OCI-LY7 (cell line): ENCODE measurements at regions not wholly inside any gene's neighbourhood (a gene's known extent, or its start where the extent isn't known, plus 50 kb on each side); places are given as distances from the start of the nearest gene placed in this dataset.

ENCODE experiments used
- BruUV-seq: library from RNA; stranded (reverse); fragments of 400-500 nt; replicated peaks from 2 replicates; lab custom pipeline; 2021; lab: Mats Ljungman, UMichigan
- CTCF ChIA-PET: fragments of 300-600 bp; sonication (Branson Sonifier 250); formaldehyde crosslinking; loops from one replicate; lab custom pipeline; 2022; ENCODE audit warnings: antibody characterized with exemption; ENCODE audit not compliant: unreplicated experiment; lab: Charles Lee
- POLR2A ChIA-PET: fragments of 300-600 bp; sonication (Branson Sonifier 250); formaldehyde crosslinking; loops from one replicate; lab custom pipeline; 2022; ENCODE audit warnings: antibody characterized with exemption; lab: Charles Lee
- DNase-seq: peaks from one replicate; pipeline ENCODE4 v3.0.0-alpha.2; 2015; ENCODE audit warnings: low spot score
- H2AFZ ChIP-seq: fragments of 200-600 bp; sonication (generic), shearing (Covaris generic); 2 replicates; pipeline ENCODE4 v1.6.1; 2014; ENCODE audit warnings: mild to moderate bottlenecking, antibody characterized with exemption, low read length, moderate library complexity
- H3K27ac ChIP-seq: fragments of 200-600 bp; sonication (generic); 2 replicates; pipeline ENCODE4 v1.5.1; 2014; ENCODE audit warnings: mixed run types, low read depth, mild to moderate bottlenecking, moderate library complexity, low read length, inconsistent platforms; ENCODE audit not compliant: poor library complexity, severe bottlenecking
- H3K36me3 ChIP-seq: fragments of 200-600 bp; sonication (generic); 2 replicates; pipeline ENCODE4 v1.6.1; 2014; ENCODE audit warnings: mild to moderate bottlenecking, antibody characterized with exemption, low read length, moderate library complexity, mixed read lengths; ENCODE audit not compliant: insufficient read depth
- H3K4me1 ChIP-seq: fragments of 200-600 bp; sonication (generic); 2 replicates; pipeline ENCODE4 v1.5.1; 2014; ENCODE audit warnings: mild to moderate bottlenecking, low read length; ENCODE audit not compliant: insufficient read depth, poor library complexity, severe bottlenecking
- H3K4me2 ChIP-seq: fragments of 200-600 bp; sonication (generic); 2 replicates; pipeline ENCODE4 v1.6.1; 2014; ENCODE audit warnings: mild to moderate bottlenecking, low read length
- H3K4me3 ChIP-seq: fragments of 200-600 bp; sonication (generic); 2 replicates; pipeline ENCODE4 v1.5.1; 2014; ENCODE audit warnings: mild to moderate bottlenecking, low read depth, low read length; ENCODE audit not compliant: poor library complexity, severe bottlenecking
- H3K79me2 ChIP-seq: fragments of 200-600 bp; sonication (generic); 2 replicates; pipeline ENCODE4 v1.6.1; 2016; ENCODE audit warnings: low read depth, mild to moderate bottlenecking, low read length, moderate library complexity, mixed read lengths; ENCODE audit not compliant: insufficient read depth
- H3K9me2 ChIP-seq: fragments of 200-600 bp; sonication (generic); 2 replicates; pipeline ENCODE4 v1.6.1; 2016; ENCODE audit warnings: mild to moderate bottlenecking, low read length, mixed read lengths; ENCODE audit not compliant: insufficient read depth
- H3K9me3 ChIP-seq: fragments of 200-600 bp; sonication (generic); 2 replicates; pipeline ENCODE4 v1.6.1; 2014; ENCODE audit warnings: mild to moderate bottlenecking, mixed run types, low read length, mixed read lengths
- H4K20me1 ChIP-seq: fragments of 200-600 bp; sonication (generic); 2 replicates; pipeline ENCODE4 v1.6.1; 2014; ENCODE audit warnings: mild to moderate bottlenecking, antibody characterized with exemption, low read length, moderate library complexity, mixed read lengths; ENCODE audit not compliant: insufficient read depth
- EZH2phosphoT487 ChIP-seq: fragments of 200-600 bp; sonication (generic); IDR thresholded peaks from 2 replicates; pipeline ENCODE4 v1.6.1; 2018; ENCODE audit warnings: low read depth, borderline replicate concordance, mild to moderate bottlenecking, mixed run types, antibody characterized with exemption, low read length, moderate library complexity, mixed read lengths
- intact Hi-C: fragments of 100-400 bp; cut with micrococcal nuclease; formaldehyde crosslinking; loops from one replicate; pipeline ENCODE4 v1.10.0; 2022; ENCODE audit not compliant: unreplicated experiment
- TF ChIP-seq, protein P1 (sequence below): fragments of 200-600 bp; sonication (generic); conservative IDR thresholded peaks from 2 replicates; pipeline ENCODE4 v1.5.1; 2014; ENCODE audit warnings: mild to moderate bottlenecking, antibody characterized with exemption, low read length, moderate library complexity, mixed read lengths

DNA sequence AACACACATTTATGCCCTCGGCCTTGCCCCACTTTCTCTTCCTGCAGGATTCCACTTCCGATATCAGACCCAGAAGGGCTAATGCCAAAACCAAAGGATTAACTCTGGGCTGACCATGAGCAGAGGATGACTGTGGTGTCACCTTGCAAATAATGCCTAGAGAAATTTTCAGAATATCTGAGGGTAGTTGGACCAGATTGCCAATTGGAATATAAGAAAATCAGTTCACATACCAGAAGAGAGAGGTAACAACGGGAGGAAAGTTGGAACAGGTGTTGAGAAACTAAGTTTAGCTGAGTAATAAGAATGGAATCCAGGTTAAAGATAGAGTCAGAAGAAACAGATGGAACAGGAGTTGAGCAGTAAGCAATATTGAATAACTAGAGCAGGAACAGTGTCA, 232.7 kb upstream of the UBE2E3 start:
- no peak overlapping the region for H3K27ac ChIP-seq
- ChIA-PET POLR2A (interaction anchor here (0.6 kb wide), 1 partner anchor 1207 kb away, joined by 3 read pairs; no protein-coding TSS in a partner anchor), CTCF (no interaction called here)
- H3K4me2 ChIP-seq = no peak overlapping the region
- intact Hi-C loops = no loop called here
- no peaks in the 10 kb centered on the region for H3K9me3 ChIP-seq
- BruUV-seq = no TSS peak
- no peaks in the 10 kb centered on the region for H3K79me2 ChIP-seq
- no peaks in the 10 kb centered on the region for H4K20me1 ChIP-seq
- no peaks in the 10 kb centered on the region for H3K36me3 ChIP-seq
- H2AFZ ChIP-seq = no peak overlapping the region
- H3K4me3 ChIP-seq = no peak overlapping the region
- H3K4me1 ChIP-seq = no peaks in the 10 kb centered on the region
- H3K9me2 ChIP-seq = no peaks in the 10 kb centered on the region
- no peak for DNase-seq
- no peak for TF ChIP-seq EZH2phosphoT487
- TF ChIP-seq, protein P1, sequence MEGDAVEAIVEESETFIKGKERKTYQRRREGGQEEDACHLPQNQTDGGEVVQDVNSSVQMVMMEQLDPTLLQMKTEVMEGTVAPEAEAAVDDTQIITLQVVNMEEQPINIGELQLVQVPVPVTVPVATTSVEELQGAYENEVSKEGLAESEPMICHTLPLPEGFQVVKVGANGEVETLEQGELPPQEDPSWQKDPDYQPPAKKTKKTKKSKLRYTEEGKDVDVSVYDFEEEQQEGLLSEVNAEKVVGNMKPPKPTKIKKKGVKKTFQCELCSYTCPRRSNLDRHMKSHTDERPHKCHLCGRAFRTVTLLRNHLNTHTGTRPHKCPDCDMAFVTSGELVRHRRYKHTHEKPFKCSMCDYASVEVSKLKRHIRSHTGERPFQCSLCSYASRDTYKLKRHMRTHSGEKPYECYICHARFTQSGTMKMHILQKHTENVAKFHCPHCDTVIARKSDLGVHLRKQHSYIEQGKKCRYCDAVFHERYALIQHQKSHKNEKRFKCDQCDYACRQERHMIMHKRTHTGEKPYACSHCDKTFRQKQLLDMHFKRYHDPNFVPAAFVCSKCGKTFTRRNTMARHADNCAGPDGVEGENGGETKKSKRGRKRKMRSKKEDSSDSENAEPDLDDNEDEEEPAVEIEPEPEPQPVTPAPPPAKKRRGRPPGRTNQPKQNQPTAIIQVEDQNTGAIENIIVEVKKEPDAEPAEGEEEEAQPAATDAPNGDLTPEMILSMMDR = no peak

DNA sequence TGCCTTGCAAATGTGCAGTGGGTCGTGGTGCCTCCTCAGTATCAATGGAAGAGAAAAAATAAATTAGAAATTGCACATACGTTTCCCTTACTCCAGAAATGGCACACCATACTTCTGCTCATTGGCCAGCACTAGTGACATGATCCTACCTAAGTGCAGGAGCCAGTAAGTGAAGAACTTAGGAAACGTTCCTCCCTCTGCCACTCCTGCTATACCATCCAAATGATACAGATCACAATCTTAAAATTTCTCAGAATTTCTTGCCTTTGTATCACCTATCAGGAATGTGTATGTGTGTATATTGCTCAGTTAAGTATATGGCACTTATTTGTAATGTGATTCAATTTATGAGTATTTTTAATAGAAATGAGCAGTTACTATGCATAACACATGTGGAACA, 237.0 kb upstream of the UBE2E3 start:
- intact Hi-C loops = no loop called here
- no peaks in the 10 kb centered on the region for H3K9me3 ChIP-seq
- no peak overlapping the region for H3K4me3 ChIP-seq
- no peak overlapping the region for H3K4me2 ChIP-seq
- no peaks in the 10 kb centered on the region for H3K9me2 ChIP-seq
- no peak for TF ChIP-seq EZH2phosphoT487
- TF ChIP-seq, protein P1 = no peak
- no peak for DNase-seq
- CTCF ChIA-PET = no interaction called here
- POLR2A ChIA-PET = interaction anchor here (0.6 kb wide), 1 partner anchor 91 kb away, joined by 3 read pairs; no protein-coding TSS in a partner anchor
- H2AFZ ChIP-seq = no peak overlapping the region
- no peaks in the 10 kb centered on the region for H3K79me2 ChIP-seq
- no TSS peak for BruUV-seq
- no peaks in the 10 kb centered on the region for H3K36me3 ChIP-seq
- H3K4me1 ChIP-seq = no peaks in the 10 kb centered on the region
- no peak overlapping the region for H3K27ac ChIP-seq
- H4K20me1 ChIP-seq = no peaks in the 10 kb centered on the region

DNA sequence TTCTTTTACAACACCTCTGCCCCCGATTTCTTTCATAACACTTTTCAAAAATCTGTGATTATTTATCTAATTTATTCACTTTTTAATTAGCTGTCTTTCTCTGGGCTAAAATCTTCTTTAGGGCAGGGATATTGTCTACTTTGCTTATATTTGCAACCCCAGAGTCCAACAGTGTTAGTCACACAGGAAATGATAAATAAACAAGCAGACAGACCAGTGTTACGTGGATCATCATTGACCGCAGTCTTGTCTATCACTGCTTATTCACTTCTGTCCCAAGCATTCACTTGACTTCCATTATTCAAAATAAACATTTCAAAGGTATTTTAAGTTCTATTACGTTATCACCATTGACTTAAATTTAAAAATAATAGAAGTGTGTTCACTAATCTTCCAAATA, 237.6 kb upstream of the UBE2E3 start:
- Histone ChIP-seq H3K4me1 (no peaks in the 10 kb centered on the region), H3K79me2 (no peaks in the 10 kb centered on the region), H3K9me3 (no peaks in the 10 kb centered on the region), H2AFZ (no peak overlapping the region), H3K4me3 (no peak overlapping the region), H3K4me2 (no peak overlapping the region), H3K9me2 (no peaks in the 10 kb centered on the region), H3K27ac (no peak overlapping the region), H4K20me1 (no peaks in the 10 kb centered on the region), H3K36me3 (no peaks in the 10 kb centered on the region)
- DNase-seq = no peak
- TF ChIP-seq, protein P1 = no peak
- TF ChIP-seq EZH2phosphoT487 = no peak
- intact Hi-C loops = no loop called here
- no TSS peak for BruUV-seq
- ChIA-PET POLR2A (interaction anchor here (0.6 kb wide), 1 partner anchor 90 kb away, joined by 3 read pairs; no protein-coding TSS in a partner anchor), CTCF (no interaction called here)
